Colonic mucosa (tissue), 4 donors: ENCODE measurements at regions not wholly inside any gene's neighbourhood (a gene's known extent, or its start where the extent isn't known, plus 50 kb on each side); places are given as distances from the start of the nearest gene placed in this dataset.

Experiments used
- DNase-seq: peaks from one replicate; pipeline ENCODE4 v3.0.0-alpha.2; 2020
- H3K27ac ChIP-seq: fragments of 200-600 bp; one replicate; pipeline ENCODE4 v1.8.0; 2021
- H3K27me3 ChIP-seq: fragments of 200-600 bp; one replicate; pipeline ENCODE4 v1.8.0; 2021
- H3K36me3 ChIP-seq: fragments of 200-600 bp; one replicate; pipeline ENCODE4 v1.8.0; 2021
- H3K4me1 ChIP-seq: fragments of 200-600 bp; one replicate; pipeline ENCODE4 v1.8.0; 2021; ENCODE audit warnings: mild to moderate bottlenecking
- H3K4me3 ChIP-seq: fragments of 200-600 bp; one replicate; pipeline ENCODE4 v1.8.0; 2021
- H3K9ac ChIP-seq, 2 donors: one replicate each; pipeline ENCODE4 v1.7.0; 2013; ENCODE audit warnings: control low read depth in 2 of 2, low read depth in 2 of 2, low read length in 2 of 2
- H3K9me3 ChIP-seq: fragments of 200-600 bp; one replicate; pipeline ENCODE4 v1.8.0; 2021
- CTCF ChIP-seq: fragments of 200-600 bp; IDR thresholded peaks from one replicate; pipeline ENCODE4 v1.8.0; 2022; ENCODE audit warnings: antibody characterized with exemption, mild to moderate bottlenecking
- intact Hi-C: fragments of 100-400 bp; cut with DNase I; formaldehyde crosslinking; loops from one replicate; pipeline ENCODE4 v1.14.1; 2022
- donor health status: healthy.
- donor health status: DM: no; HTN: no; CAD: no.
- donor health status: DM: no; HTN: no; CAD: no.

GRCh38 chr2:216944733-216945132 lies 84.9 kb upstream of the TNP1 start:
- H3K4me1 ChIP-seq: no peaks in the 10 kb centered on the region
- intact Hi-C loops: no loop called here
- H3K9ac ChIP-seq: no peak overlapping the region
- no peak overlapping the region for H3K4me3 ChIP-seq
- no peak for TF ChIP-seq CTCF
- H3K27me3 ChIP-seq: no peaks in the 10 kb centered on the region
- no peak overlapping the region for H3K27ac ChIP-seq
- DNase-seq: no peak
- H3K9me3 ChIP-seq: no peaks in the 10 kb centered on the region
- no peaks in the 10 kb centered on the region for H3K36me3 ChIP-seq

- Histone ChIP-seq H3K9me3 (no peaks in the 10 kb centered on the region), H3K27me3 (no peaks in the 10 kb centered on the region), H3K36me3 (no peaks in the 10 kb centered on the region), H3K4me3 (no peak overlapping the region), H3K27ac (no peak overlapping the region), H3K4me1 (no peaks in the 10 kb centered on the region), H3K9ac (no peak overlapping the region)
- intact Hi-C loops: no loop called here
- no peak for TF ChIP-seq CTCF
- no peak for DNase-seq
Observed at GRCh38 chr2:216943109-216943508, 83.2 kb upstream of the TNP1 start.

GRCh38 chr2:216942465-216942864 lies 82.6 kb upstream of the TNP1 start:
- no peak for TF ChIP-seq CTCF
- Histone ChIP-seq H3K9me3 (no peaks in the 10 kb centered on the region), H3K4me3 (no peak overlapping the region), H3K27ac (no peak overlapping the region), H3K27me3 (no peaks in the 10 kb centered on the region), H3K9ac (no peak overlapping the region), H3K36me3 (no peaks in the 10 kb centered on the region), H3K4me1 (no peaks in the 10 kb centered on the region)
- intact Hi-C loops: no loop called here
- no peak for DNase-seq

- no peaks in the 10 kb centered on the region for H3K36me3 ChIP-seq
- H3K9ac ChIP-seq: no peak overlapping the region
- H3K4me1 ChIP-seq: no peaks in the 10 kb centered on the region
- H3K27ac ChIP-seq: no peak overlapping the region
- H3K4me3 ChIP-seq: no peak overlapping the region
- no peaks in the 10 kb centered on the region for H3K27me3 ChIP-seq
- DNase-seq: no peak
- intact Hi-C loops: no loop called here
- TF ChIP-seq CTCF: no peak
- H3K9me3 ChIP-seq: no peaks in the 10 kb centered on the region
Observed at GRCh38 chr2:216942016-216942415, 82.2 kb upstream of the TNP1 start.

- intact Hi-C loops: no loop called here
- Histone ChIP-seq H3K36me3 (no peaks in the 10 kb centered on the region), H3K4me3 (no peak overlapping the region), H3K27me3 (no peaks in the 10 kb centered on the region), H3K27ac (no peak overlapping the region), H3K9me3 (no peaks in the 10 kb centered on the region), H3K4me1 (no peaks in the 10 kb centered on the region), H3K9ac (no peak overlapping the region)
- TF ChIP-seq CTCF: no peak
- DNase-seq: no peak
Observed at GRCh38 chr2:216936954-216937357, 77.1 kb upstream of the TNP1 start.

- Histone ChIP-seq H3K27ac (no peak overlapping the region), H3K4me3 (no peak overlapping the region), H3K27me3 (no peaks in the 10 kb centered on the region), H3K4me1 (no peaks in the 10 kb centered on the region), H3K36me3 (no peaks in the 10 kb centered on the region), H3K9ac (no peak overlapping the region), H3K9me3 (no peaks in the 10 kb centered on the region)
- no peak for TF ChIP-seq CTCF
- intact Hi-C loops: no loop called here
- no peak for DNase-seq
Observed at GRCh38 chr2:216934623-216935022, 74.8 kb upstream of the TNP1 start.
